ENCODE measurements at regions not wholly inside any gene's neighbourhood (a gene's known extent, or its start where the extent isn't known, plus 50 kb on each side); places are given as distances from the start of the nearest gene placed in this dataset.
"Not testable (repeated sequence)": the region's sequence is repeated elsewhere in the genome, so short reads cannot be mapped to it uniquely, and the experiment has no call there.

- DNase-seq; in situ Hi-C loops (cut with HindIII; ENCODE audit: low pct_ligation_motif_present, low pct_unique_long_range_greater_than_20kb, low sequenced_read_pairs): not testable (repeated sequence)
Observed at GRCh38 chr2:174671532-174671931, 73.9 kb upstream of the WIPF1 start.

- no peak for DNase-seq
- in situ Hi-C loops (cut with HindIII; ENCODE audit: low pct_ligation_motif_present, low pct_unique_long_range_greater_than_20kb, low sequenced_read_pairs) = no loop called here
Observed at GRCh38 chr2:174670446-174670845, 72.8 kb upstream of the WIPF1 start.

GRCh38 chr2:174669336-174669735 is 71.7 kb upstream of the WIPF1 start:
- in situ Hi-C loops (cut with HindIII; ENCODE audit: low pct_ligation_motif_present, low pct_unique_long_range_greater_than_20kb, low sequenced_read_pairs) = no loop called here
- DNase-seq = no peak

GRCh38 chr2:174668075-174668474 is 70.5 kb upstream of the WIPF1 start:
- no peak for DNase-seq
- in situ Hi-C loops (cut with HindIII; ENCODE audit: low pct_ligation_motif_present, low pct_unique_long_range_greater_than_20kb, low sequenced_read_pairs) = no loop called here

- in situ Hi-C loops (cut with HindIII; ENCODE audit: low pct_ligation_motif_present, low pct_unique_long_range_greater_than_20kb, low sequenced_read_pairs) = no loop called here
- no peak for DNase-seq
Observed at GRCh38 chr2:174667250-174667860, 69.8 kb upstream of the WIPF1 start.

- no peak for DNase-seq
Observed at GRCh38 chr2:174666845-174667244, 69.2 kb upstream of the WIPF1 start.

GRCh38 chr2:174666312-174666711 is 68.7 kb upstream of the WIPF1 start:
- in situ Hi-C loops (cut with HindIII; ENCODE audit: low pct_ligation_motif_present, low pct_unique_long_range_greater_than_20kb, low sequenced_read_pairs) = no loop called here

More at GRCh38 chr2:174666845-174667244, 69.2 kb upstream of the WIPF1 start:
- in situ Hi-C loops (cut with HindIII; ENCODE audit: low pct_ligation_motif_present, low pct_unique_long_range_greater_than_20kb, low sequenced_read_pairs) = no loop called here

GRCh38 chr2:174664084-174664759 is 66.6 kb upstream of the WIPF1 start:
- no peak for DNase-seq
- in situ Hi-C loops (cut with HindIII; ENCODE audit: low pct_ligation_motif_present, low pct_unique_long_range_greater_than_20kb, low sequenced_read_pairs) = no loop called here

More at GRCh38 chr2:174666312-174666711, 68.7 kb upstream of the WIPF1 start:
- DNase-seq = no peak

GRCh38 chr2:174663550-174663949 is 65.9 kb upstream of the WIPF1 start:
- in situ Hi-C loops (cut with HindIII; ENCODE audit: low pct_ligation_motif_present, low pct_unique_long_range_greater_than_20kb, low sequenced_read_pairs) = no loop called here
- DNase-seq = no peak

GRCh38 chr2:174662859-174663258 is 65.3 kb upstream of the WIPF1 start:
- no peak for DNase-seq
- in situ Hi-C loops (cut with HindIII; ENCODE audit: low pct_ligation_motif_present, low pct_unique_long_range_greater_than_20kb, low sequenced_read_pairs) = no loop called here

GRCh38 chr2:174662459-174662858 is 64.9 kb upstream of the WIPF1 start:
- in situ Hi-C loops (cut with HindIII; ENCODE audit: low pct_ligation_motif_present, low pct_unique_long_range_greater_than_20kb, low sequenced_read_pairs) = no loop called here
- peak; percentile 41 for DNase-seq

- no peak for DNase-seq
- in situ Hi-C loops (cut with HindIII; ENCODE audit: low pct_ligation_motif_present, low pct_unique_long_range_greater_than_20kb, low sequenced_read_pairs) = no loop called here
Observed at GRCh38 chr2:174660984-174661675, 63.5 kb upstream of the WIPF1 start.

GRCh38 chr2:174659069-174659900 is 61.7 kb upstream of the WIPF1 start:
- in situ Hi-C loops (cut with HindIII; ENCODE audit: low pct_ligation_motif_present, low pct_unique_long_range_greater_than_20kb, low sequenced_read_pairs) = no loop called here
- DNase-seq = no peak

GRCh38 chr2:174656676-174657176 is 59.1 kb upstream of the WIPF1 start:
- DNase-seq = peak; percentile 64
- in situ Hi-C loops (cut with HindIII; ENCODE audit: low pct_ligation_motif_present, low pct_unique_long_range_greater_than_20kb, low sequenced_read_pairs) = no loop called here

GRCh38 chr2:174656035-174656434 is 58.4 kb upstream of the WIPF1 start:
- no peak for DNase-seq
- in situ Hi-C loops (cut with HindIII; ENCODE audit: low pct_ligation_motif_present, low pct_unique_long_range_greater_than_20kb, low sequenced_read_pairs) = no loop called here

- DNase-seq = no peak
- in situ Hi-C loops (cut with HindIII; ENCODE audit: low pct_ligation_motif_present, low pct_unique_long_range_greater_than_20kb, low sequenced_read_pairs) = no loop called here
Observed at GRCh38 chr2:174654419-174654941, 56.9 kb upstream of the WIPF1 start.

GRCh38 chr2:174648896-174649295 is 51.3 kb upstream of the WIPF1 start:
- in situ Hi-C loops (cut with HindIII; ENCODE audit: low pct_ligation_motif_present, low pct_unique_long_range_greater_than_20kb, low sequenced_read_pairs) = no loop called here
- DNase-seq = no peak
